GM12892 (cell line): ENCODE measurements at regions not wholly inside any gene's neighbourhood (a gene's known extent, or its start where the extent isn't known, plus 50 kb on each side); places are given as distances from the start of the nearest gene placed in this dataset.

ENCODE experiments used
- POLR2A ChIP-seq: IDR thresholded peaks from 2 replicates; pipeline ENCODE4 v1.6.1; 2011; ENCODE audit warnings: low read depth, low read length, control low read depth
- POLR2AphosphoS5 ChIP-seq: IDR thresholded peaks from 2 replicates; pipeline ENCODE4 v1.6.1; 2011; ENCODE audit warnings: low read depth, low read length, control low read depth
- TAF1 ChIP-seq: IDR thresholded peaks from 2 replicates; pipeline ENCODE4 v1.6.1; 2011; ENCODE audit warnings: low read depth, mild to moderate bottlenecking, control low read depth, low read length, borderline replicate concordance

DNA sequence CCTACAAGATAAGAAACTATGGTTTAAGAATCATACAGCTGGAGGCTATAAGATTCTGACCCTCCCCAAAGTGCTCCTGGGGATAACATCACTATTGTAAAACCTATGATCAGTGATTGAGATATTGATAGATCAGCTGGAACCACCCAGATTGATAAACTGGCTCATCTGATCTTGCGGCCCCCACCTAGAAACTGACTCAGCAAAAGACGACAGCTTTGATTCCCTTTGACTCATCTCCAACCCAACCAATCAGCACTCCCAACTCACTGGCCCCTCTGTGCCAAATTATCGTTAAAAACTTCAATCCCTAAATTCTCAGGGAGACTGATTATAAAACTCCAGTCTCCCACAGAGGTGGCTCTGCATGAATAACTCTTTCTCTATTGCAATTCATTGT lies 106.4 kb downstream of the SCP2D1 start:
- TF ChIP-seq POLR2AphosphoS5 (no peak), POLR2A (no peak), TAF1 (no peak)
